NCI-H460 (cell line): ENCODE measurements at regions not wholly inside any gene's neighbourhood (a gene's known extent, or its start where the extent isn't known, plus 50 kb on each side); places are given as distances from the start of the nearest gene placed in this dataset.

Experiments
- DNase-seq: peaks from one replicate; pipeline ENCODE4 v3.0.0-alpha.2; 2016; ENCODE audit warnings: low read depth; ENCODE audit errors: extremely low read depth

- DNase-seq: no peak
Measured at GRCh38 chr5:125151150-125151900, 404.9 kb upstream of the ZNF608 start.

- DNase-seq: no peak
Measured at GRCh38 chr5:125152044-125152443, 405.6 kb upstream of the ZNF608 start.

DNA sequence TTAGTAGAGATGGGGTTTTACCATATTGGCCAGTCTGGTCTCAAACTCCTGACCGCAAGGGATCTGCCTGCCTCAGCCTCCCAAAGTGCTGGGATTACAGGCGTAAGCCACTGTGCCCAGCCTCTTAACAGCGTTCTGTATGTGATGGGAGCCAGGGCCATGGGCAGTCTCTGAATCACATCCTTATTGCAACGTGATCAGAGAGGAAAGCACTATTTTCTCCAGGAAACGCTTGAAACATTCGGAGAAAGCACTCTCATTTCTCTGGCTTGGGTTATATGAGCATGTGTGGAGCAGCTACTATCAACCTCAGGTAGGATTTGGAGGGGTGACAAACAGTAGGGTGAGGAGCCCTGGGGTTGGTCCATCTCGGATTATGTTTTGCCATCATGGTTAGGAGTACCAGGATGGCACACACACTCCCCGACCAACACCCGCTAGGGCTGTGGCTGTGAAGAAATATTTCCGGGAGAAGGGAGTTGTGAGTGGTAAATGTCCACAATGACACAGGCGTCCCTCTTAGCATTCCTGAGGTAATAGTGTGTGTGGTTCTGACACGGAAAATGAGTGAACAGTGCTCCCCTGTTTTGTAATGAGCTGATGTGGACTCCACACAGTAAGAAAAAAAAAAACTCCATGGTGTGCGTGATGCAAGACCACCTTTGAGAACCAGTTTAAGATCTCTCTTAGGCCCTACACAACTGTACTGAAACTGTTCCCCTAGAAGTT is 406.2 kb upstream of the ZNF608 start:
- DNase-seq: no peak

GRCh38 chr5:125153231-125153630 is 406.8 kb upstream of the ZNF608 start:
- DNase-seq: no peak

DNA sequence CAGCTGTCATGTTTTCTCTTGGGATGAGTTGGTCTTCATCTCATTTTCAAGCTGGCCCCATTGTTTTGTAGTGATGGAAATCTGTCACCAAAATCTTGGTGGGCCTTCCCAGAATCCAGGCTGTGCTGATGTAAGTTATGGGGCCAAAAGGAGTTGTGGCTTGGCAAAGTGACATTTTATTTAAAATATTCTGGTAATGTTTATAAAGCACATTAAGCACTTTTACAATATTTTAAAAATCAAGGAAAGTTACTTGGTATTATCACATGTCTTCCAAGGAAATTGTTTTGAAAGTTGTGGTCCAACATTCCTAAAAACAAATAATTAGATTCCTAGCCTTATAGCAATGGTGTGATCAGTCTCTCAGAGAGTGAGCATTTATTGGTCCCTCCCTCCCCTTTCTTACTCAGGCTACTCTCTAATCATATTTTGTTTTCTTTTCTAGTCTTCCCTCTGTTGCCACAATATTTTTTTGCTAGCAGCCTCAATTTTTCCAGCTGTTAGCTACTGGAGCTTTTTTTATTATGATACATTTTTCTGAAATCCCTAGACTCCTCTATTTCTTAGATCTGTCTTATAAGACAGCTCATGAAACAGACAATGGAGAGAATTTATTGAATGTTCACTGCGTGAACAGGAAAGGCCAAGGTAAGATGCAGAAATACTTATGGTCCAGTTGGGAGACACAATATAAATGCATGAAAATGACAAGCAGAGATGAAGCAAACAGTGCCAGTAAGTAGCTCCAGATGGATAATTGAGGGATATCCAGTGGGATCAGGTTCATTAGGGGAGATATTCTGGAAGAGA is 408.1 kb upstream of the ZNF608 start:
- DNase-seq: no peak

DNA sequence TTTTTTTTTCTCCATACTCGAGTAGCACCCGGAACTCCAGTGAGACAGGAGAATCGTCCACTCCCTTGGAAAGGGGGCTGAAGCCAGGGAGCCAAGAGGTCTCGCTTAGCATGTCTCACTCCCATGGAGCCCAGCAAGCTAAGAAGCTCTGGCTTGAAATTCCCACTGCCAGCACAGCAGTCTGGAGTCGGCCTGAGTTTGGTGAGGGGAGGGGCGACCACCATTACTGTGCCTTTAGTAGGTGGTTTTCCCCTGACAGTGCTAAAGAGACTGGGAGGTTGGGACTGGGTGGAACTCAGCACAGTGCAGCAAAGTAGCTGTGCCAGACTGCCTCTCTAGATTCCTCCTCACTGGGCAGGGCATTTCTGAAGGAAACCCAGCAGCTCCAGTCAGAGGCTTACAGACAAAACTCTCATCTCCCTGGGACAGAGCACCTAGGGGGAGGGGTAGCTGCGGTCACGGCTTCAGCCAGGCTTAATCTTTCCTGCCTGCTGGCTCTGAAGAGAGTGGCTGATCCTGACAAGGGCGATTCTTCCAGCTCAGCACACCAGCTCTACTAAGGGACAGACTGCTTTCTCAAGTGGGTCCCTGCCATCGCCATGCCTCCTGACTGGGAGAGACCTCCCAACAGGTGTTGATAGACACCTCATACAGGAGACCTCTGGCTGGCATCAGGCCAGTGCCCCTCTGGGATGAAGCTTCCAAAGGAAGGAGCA is 414.5 kb upstream of the ZNF608 start:
- no peak for DNase-seq

- DNase-seq: no peak
Measured at GRCh38 chr5:125162714-125163113, 416.3 kb upstream of the ZNF608 start.

DNA sequence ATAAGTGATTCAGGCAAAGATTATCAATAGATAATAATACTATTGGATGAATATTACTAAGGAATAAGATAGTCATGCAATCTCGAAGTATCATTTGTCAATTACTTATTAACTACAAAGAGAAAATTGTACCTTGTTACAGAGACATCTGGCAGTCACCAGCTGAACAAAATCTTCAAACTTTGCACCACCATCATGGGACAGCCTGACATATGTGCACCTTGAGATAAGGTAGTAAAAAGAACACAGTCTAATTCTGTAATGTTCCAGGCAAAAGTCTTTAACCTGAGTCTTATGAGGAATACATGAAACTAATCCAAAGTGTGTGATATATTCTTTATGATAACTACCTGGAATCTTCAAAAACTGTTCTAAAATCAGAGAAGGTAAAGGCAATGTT is 423.0 kb upstream of the ZNF608 start:
- DNase-seq: no peak

GRCh38 chr5:125171641-125172040 is 425.2 kb upstream of the ZNF608 start:
- DNase-seq: no peak

GRCh38 chr5:125175348-125176004 is 429.0 kb upstream of the ZNF608 start:
- DNase-seq: no peak

- no peak for DNase-seq
Measured at GRCh38 chr5:125176005-125176390, 429.6 kb upstream of the ZNF608 start.

GRCh38 chr5:125177340-125177739 is 430.9 kb upstream of the ZNF608 start:
- DNase-seq: no peak

- DNase-seq: no peak
Measured at GRCh38 chr5:125179612-125180011, 433.2 kb upstream of the ZNF608 start.

- no peak for DNase-seq
Measured at GRCh38 chr5:125180231-125180829, 433.9 kb upstream of the ZNF608 start.

- no peak for DNase-seq
Measured at GRCh38 chr5:125181159-125181558, 434.7 kb upstream of the ZNF608 start.

DNA sequence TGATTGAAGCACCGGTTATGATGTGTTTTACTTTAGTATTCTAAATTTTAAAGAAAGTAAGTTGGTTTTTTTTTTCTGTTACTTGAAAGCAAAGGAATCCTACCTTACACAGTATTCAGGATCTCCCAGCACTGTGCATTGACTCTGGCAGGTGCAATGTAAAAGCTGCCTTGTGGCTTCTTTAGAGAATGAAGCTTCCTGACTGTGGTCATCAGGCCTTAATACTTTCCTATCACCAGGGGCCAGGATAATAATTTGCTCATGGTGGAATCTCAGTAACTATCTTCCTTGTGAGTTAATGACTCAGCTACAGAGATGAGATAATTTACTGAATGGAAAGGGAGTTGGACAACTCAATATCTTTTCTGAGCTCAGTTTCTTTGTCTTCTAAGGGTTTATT is 435.5 kb upstream of the ZNF608 start:
- DNase-seq: no peak

GRCh38 chr5:125185740-125186139 is 439.3 kb upstream of the ZNF608 start:
- DNase-seq: no peak

DNA sequence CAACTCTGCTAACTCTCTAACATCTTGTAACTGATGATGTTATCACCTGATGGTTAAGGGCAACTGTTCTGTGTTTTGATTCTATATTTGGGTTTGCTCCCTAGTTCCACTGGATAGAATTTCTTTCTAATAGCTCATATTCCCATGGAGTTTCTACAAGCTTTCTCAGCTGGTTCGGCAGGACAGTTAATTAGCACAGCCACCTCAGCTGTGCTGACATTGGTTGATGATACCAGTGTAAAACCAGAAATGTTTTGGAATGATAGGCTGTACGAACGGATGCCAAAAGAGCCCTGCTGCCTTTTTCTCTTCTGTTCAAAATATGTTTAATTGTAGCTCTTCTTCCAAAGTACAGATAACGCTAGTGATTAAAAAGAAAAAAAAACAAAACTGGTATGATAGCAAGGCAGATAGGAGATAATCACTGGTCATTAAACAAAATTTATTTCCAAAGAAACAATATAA is 440.5 kb upstream of the ZNF608 start:
- DNase-seq: no peak

GRCh38 chr5:125189531-125189941 is 443.1 kb upstream of the ZNF608 start:
- no peak for DNase-seq
